Ascending aorta (tissue), 2 donors: ENCODE measurements at regions not wholly inside any gene's neighbourhood (a gene's known extent, or its start where the extent isn't known, plus 50 kb on each side); places are given as distances from the start of the nearest gene placed in this dataset.

ENCODE experiments used
- DNase-seq, 2 donors: peaks; one replicate each; pipeline ENCODE4 v3.0.0-alpha.2; 2019; ENCODE audit warnings: low spot score in 2 of 2
- H3K27ac ChIP-seq, 2 donors: fragments of 200-600 bp; sonication (generic); one replicate each; pipeline ENCODE4 v1.5.1; 2016 to 2017; ENCODE audit warnings: mild to moderate bottlenecking in 1 of 2
- H3K27me3 ChIP-seq: fragments of 200-600 bp; sonication (generic); one replicate; pipeline ENCODE4 v1.5.1; 2017
- H3K36me3 ChIP-seq, 2 donors: fragments of 200-600 bp; sonication (generic); one replicate each; pipeline ENCODE4 v1.5.1; 2016
- H3K4me1 ChIP-seq, 2 donors: fragments of 200-600 bp; sonication (generic); one replicate each; pipeline ENCODE4 v1.5.1; 2016 to 2017; ENCODE audit warnings: mild to moderate bottlenecking in 1 of 2
- H3K4me3 ChIP-seq, 2 donors: fragments of 200-600 bp; sonication (generic); one replicate each; pipeline ENCODE4 v1.5.1; 2016 to 2017; ENCODE audit warnings: mild to moderate bottlenecking in 1 of 2
- H3K9me3 ChIP-seq, 2 donors: fragments of 200-600 bp; sonication (generic); one replicate each; pipeline ENCODE4 v1.5.1; 2016
- CTCF ChIP-seq, 3 experiments: fragments of 200-600 bp in 2 of 3; fragments of 450-650 bp in 1 of 3; sonication (generic) in 2 of 3; IDR thresholded peaks; one replicate each; pipeline ENCODE4 v1.5.1; 2016 to 2019; ENCODE audit warnings: antibody characterized with exemption in 3 of 3, mild to moderate bottlenecking in 1 of 3, moderate library complexity in 1 of 3
- intact Hi-C: fragments of 100-400 bp; cut with DNase I; formaldehyde crosslinking; loops from one replicate; pipeline ENCODE4 v1.15.1; 2023

- no peaks in the 10 kb centered on the region for H3K9me3 ChIP-seq
- H3K27ac ChIP-seq, result no peak overlapping the region
- H3K4me1 ChIP-seq, result no peaks in the 10 kb centered on the region
- DNase-seq, result no peak
- no peaks in the 10 kb centered on the region for H3K27me3 ChIP-seq
- TF ChIP-seq CTCF (IDR thresholded peaks at IDR 0.05), result no peak
- H3K36me3 ChIP-seq, result no peaks in the 10 kb centered on the region
- intact Hi-C loops, result no loop called here
- no peak overlapping the region for H3K4me3 ChIP-seq
These were observed 281.6 kb upstream of the CCL2 start for GRCh38 chr17:33973491-33973890.

- TF ChIP-seq CTCF (IDR thresholded peaks at IDR 0.05), result no peak
- Histone ChIP-seq H3K9me3 (no peaks in the 10 kb centered on the region), H3K27me3 (no peaks in the 10 kb centered on the region), H3K27ac (no peak overlapping the region), H3K4me1 (no peaks in the 10 kb centered on the region), H3K36me3 (no peaks in the 10 kb centered on the region), H3K4me3 (no peak overlapping the region)
- no peak for DNase-seq
- intact Hi-C loops, result no loop called here
These were observed 280.8 kb upstream of the CCL2 start for GRCh38 chr17:33974276-33974675.

- Histone ChIP-seq H3K36me3 (no peaks in the 10 kb centered on the region), H3K4me1 (no peaks in the 10 kb centered on the region), H3K27ac (no peak overlapping the region), H3K4me3 (no peak overlapping the region), H3K9me3 (no peaks in the 10 kb centered on the region), H3K27me3 (no peaks in the 10 kb centered on the region)
- no peak for TF ChIP-seq CTCF (IDR thresholded peaks at IDR 0.05)
- intact Hi-C loops, result no loop called here
- no peak for DNase-seq
These were observed 278.3 kb upstream of the CCL2 start for GRCh38 chr17:33976831-33977230.

GRCh38 chr17:33977729-33978514 lies 277.2 kb upstream of the CCL2 start:
- Histone ChIP-seq H3K9me3 (no peaks in the 10 kb centered on the region), H3K27ac (no peak overlapping the region), H3K4me1 (no peaks in the 10 kb centered on the region), H3K27me3 (no peaks in the 10 kb centered on the region), H3K4me3 (no peak overlapping the region), H3K36me3 (no peaks in the 10 kb centered on the region)
- TF ChIP-seq CTCF (IDR thresholded peaks at IDR 0.05), result no peak
- DNase-seq, result no peak
- intact Hi-C loops, result no loop called here

GRCh38 chr17:33978889-33979288 lies 276.2 kb upstream of the CCL2 start:
- intact Hi-C loops, result no loop called here
- DNase-seq, result no peak
- no peaks in the 10 kb centered on the region for H3K4me1 ChIP-seq
- no peak overlapping the region for H3K4me3 ChIP-seq
- H3K27me3 ChIP-seq, result no peaks in the 10 kb centered on the region
- no peaks in the 10 kb centered on the region for H3K36me3 ChIP-seq
- TF ChIP-seq CTCF (IDR thresholded peaks at IDR 0.05), result no peak
- no peak overlapping the region for H3K27ac ChIP-seq
- no peaks in the 10 kb centered on the region for H3K9me3 ChIP-seq

GRCh38 chr17:33980193-33980592 lies 274.9 kb upstream of the CCL2 start:
- no peak for DNase-seq
- no peak overlapping the region for H3K27ac ChIP-seq
- H3K4me3 ChIP-seq, result no peak overlapping the region
- H3K27me3 ChIP-seq, result no peaks in the 10 kb centered on the region
- intact Hi-C loops, result no loop called here
- H3K36me3 ChIP-seq, result no peaks in the 10 kb centered on the region
- H3K4me1 ChIP-seq, result no peaks in the 10 kb centered on the region
- no peaks in the 10 kb centered on the region for H3K9me3 ChIP-seq
- no peak for TF ChIP-seq CTCF (IDR thresholded peaks at IDR 0.05)
